GM12892 (cell line): ENCODE measurements at regions not wholly inside any gene's neighbourhood (a gene's known extent, or its start where the extent isn't known, plus 50 kb on each side); places are given as distances from the start of the nearest gene placed in this dataset.

Experiments
- POLR2A ChIP-seq: IDR thresholded peaks from 2 replicates; pipeline ENCODE4 v1.6.1; 2011; ENCODE audit warnings: low read depth, low read length, control low read depth
- POLR2AphosphoS5 ChIP-seq: IDR thresholded peaks from 2 replicates; pipeline ENCODE4 v1.6.1; 2011; ENCODE audit warnings: low read depth, low read length, control low read depth

DNA sequence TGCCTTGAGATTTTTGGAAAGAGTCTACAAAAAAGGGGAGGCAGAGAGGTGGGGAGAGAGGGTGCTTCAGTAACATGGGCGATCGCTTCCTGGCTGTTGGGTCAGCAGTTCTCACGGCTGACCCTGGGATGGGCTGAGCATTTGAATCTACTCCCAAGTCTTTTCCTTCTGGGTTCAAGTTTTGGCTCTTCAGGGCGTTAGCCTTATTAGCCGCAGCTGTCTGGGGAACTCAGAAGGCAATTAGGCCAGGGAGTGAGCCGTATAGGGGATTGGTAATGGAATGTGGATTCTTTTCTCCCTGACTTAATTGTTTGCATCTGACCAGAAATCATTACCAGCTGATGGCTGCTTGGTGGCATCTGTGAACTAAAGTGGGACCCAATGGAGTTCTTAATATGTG is 250.5 kb upstream of the SKOR2 start:
- TF ChIP-seq POLR2AphosphoS5 (no peak), POLR2A (no peak)
